Keratinocyte (primary cell): ENCODE measurements at regions not wholly inside any gene's neighbourhood (a gene's known extent, or its start where the extent isn't known, plus 50 kb on each side); places are given as distances from the start of the nearest gene placed in this dataset.

ENCODE experiments used
- DNase-seq: peaks from one replicate; pipeline ENCODE4 v3.0.0-alpha.2; 2011; ENCODE audit warnings: low read depth, missing footprints, low spot score
- FAIRE-seq: peaks from 2 replicates; lab custom pipeline; 2011; peaks lifted over from hg19 to GRCh38; lab: Jason Lieb, UNC
- H2AFZ ChIP-seq: 2 replicates; pipeline ENCODE4 v1.6.0; 2012; ENCODE audit warnings: low read length, control low read depth, inconsistent platforms; ENCODE audit not compliant: control insufficient read depth
- H3K27ac ChIP-seq: 2 replicates; pipeline ENCODE4 v1.5.1; 2011; ENCODE audit warnings: low read length; ENCODE audit not compliant: control insufficient read depth, insufficient read depth
- H3K27me3 ChIP-seq: 3 replicates; pipeline ENCODE4 v1.6.0; 2011; ENCODE audit warnings: low read length; ENCODE audit not compliant: control insufficient read depth, insufficient read depth; ENCODE audit errors: extremely low read depth
- H3K36me3 ChIP-seq, 2 experiments: 2 replicates in 1 of 2; 3 replicates in 1 of 2; pipeline ENCODE4 v1.5.1; 2011; ENCODE audit warnings: low read length in 2 of 2, mild to moderate bottlenecking in 1 of 2; ENCODE audit not compliant: control insufficient read depth in 2 of 2, insufficient read depth in 2 of 2; ENCODE audit errors: extremely low read depth in 1 of 2
- H3K4me1 ChIP-seq: 3 replicates; pipeline ENCODE4 v1.5.1; 2011; ENCODE audit warnings: low read length; ENCODE audit not compliant: control insufficient read depth, insufficient read depth; ENCODE audit errors: extremely low read depth
- H3K4me2 ChIP-seq: 3 replicates; pipeline ENCODE4 v1.6.0; 2011; ENCODE audit warnings: low read depth, low read length; ENCODE audit not compliant: control insufficient read depth, insufficient read depth; ENCODE audit errors: extremely low read depth
- H3K4me3 ChIP-seq, 3 experiments: fragments of 200-600 bp in 1 of 3; sonication (generic) in 1 of 3; 2 replicates in 2 of 3; 3 replicates in 1 of 3; pipeline ENCODE4 v1.5.1; 2011 to 2016; ENCODE audit warnings: low read length in 3 of 3, mild to moderate bottlenecking in 3 of 3, control low read depth in 2 of 3, inconsistent platforms in 1 of 3, low read depth in 1 of 3, mixed read lengths in 1 of 3, mixed run types in 1 of 3, moderate library complexity in 1 of 3; ENCODE audit not compliant: control insufficient read depth in 2 of 3, insufficient read depth in 2 of 3; ENCODE audit errors: extremely low read depth in 1 of 3
- H3K79me2 ChIP-seq: 2 replicates; pipeline ENCODE4 v1.6.0; 2012; ENCODE audit warnings: low read length; ENCODE audit not compliant: control insufficient read depth, insufficient read depth
- H3K9ac ChIP-seq: 3 replicates; pipeline ENCODE4 v1.6.0; 2011; ENCODE audit warnings: low read length; ENCODE audit not compliant: control insufficient read depth, insufficient read depth; ENCODE audit errors: extremely low read depth
- H3K9me1 ChIP-seq: 3 replicates; pipeline ENCODE4 v1.6.0; 2011; ENCODE audit warnings: low read length; ENCODE audit not compliant: control insufficient read depth, insufficient read depth; ENCODE audit errors: extremely low read depth
- H3K9me3 ChIP-seq: 2 replicates; pipeline ENCODE4 v1.5.1; 2012; ENCODE audit warnings: low read depth, low read length; ENCODE audit not compliant: control insufficient read depth
- H4K20me1 ChIP-seq: 3 replicates; pipeline ENCODE4 v1.6.0; 2011; ENCODE audit warnings: low read length; ENCODE audit not compliant: control insufficient read depth, insufficient read depth; ENCODE audit errors: extremely low read depth
- CTCF ChIP-seq, 3 experiments: IDR thresholded peaks in 1 of 3; conservative IDR thresholded peaks in 1 of 3; optimal IDR thresholded peaks in 1 of 3; 2 replicates in 2 of 3; 3 replicates in 1 of 3; pipeline versions ENCODE3 to v1.5.1; 2011; ENCODE audit warnings: low read length in 3 of 3, mild to moderate bottlenecking in 3 of 3, moderate library complexity in 2 of 3, control low read depth in 1 of 3, inconsistent platforms in 1 of 3; ENCODE audit not compliant: insufficient read depth in 2 of 3; ENCODE audit errors: extremely low read depth in 1 of 3
- EZH2 ChIP-seq: IDR thresholded peaks from one replicate; pipeline ENCODE4 v1.6.1; 2012; ENCODE audit warnings: inconsistent platforms, mild to moderate bottlenecking, low read length, moderate library complexity
- dilution Hi-C: fragments of 300-500 bp; cut with MboI; formaldehyde crosslinking; loops from one replicate; pipeline ENCODE4 v1.7.0; 2020; ENCODE audit warnings: low sequenced_read_pairs; ENCODE audit not compliant: extremely low pct_ligation_motif_present

GRCh38 chr18:22314420-22314819 is 103.3 kb downstream of the CTAGE1 start:
- dilution Hi-C loops: no loop called here
- DNase-seq (no peak), FAIRE-seq (no peak)
- H3K9me3 ChIP-seq: no peaks in the 10 kb centered on the region
- H3K4me3 ChIP-seq: no peak overlapping the region
- H3K79me2 ChIP-seq: no peaks in the 10 kb centered on the region
- H4K20me1 ChIP-seq: no peaks in the 10 kb centered on the region
- H2AFZ ChIP-seq: no peak overlapping the region
- H3K9me1 ChIP-seq: no peaks in the 10 kb centered on the region
- H3K9ac ChIP-seq: no peak overlapping the region
- no peak overlapping the region for H3K4me2 ChIP-seq
- no peak overlapping the region for H3K27ac ChIP-seq
- no peaks in the 10 kb centered on the region for H3K4me1 ChIP-seq
- no peaks in the 10 kb centered on the region for H3K36me3 ChIP-seq
- TF ChIP-seq CTCF (optimal IDR thresholded peaks at IDR 0.05 in 1 of 3, IDR thresholded peaks at IDR 0.05 in 1 of 3, conservative IDR thresholded peaks at IDR 0.05 in 1 of 3; ENCODE audit: extremely low read depth in 1 of 3, insufficient read depth in 2 of 3, low read length in 3 of 3) (no peak), EZH2 (no peak)
- H3K27me3 ChIP-seq: no peaks in the 10 kb centered on the region

GRCh38 chr18:22314001-22314400 is 103.7 kb downstream of the CTAGE1 start:
- no peak for TF ChIP-seq EZH2
- TF ChIP-seq CTCF (optimal IDR thresholded peaks at IDR 0.05 in 1 of 3, IDR thresholded peaks at IDR 0.05 in 1 of 3, conservative IDR thresholded peaks at IDR 0.05 in 1 of 3; ENCODE audit: extremely low read depth in 1 of 3, insufficient read depth in 2 of 3, low read length in 3 of 3): no peak
- no peaks in the 10 kb centered on the region for H3K79me2 ChIP-seq
- H4K20me1 ChIP-seq: no peaks in the 10 kb centered on the region
- no peaks in the 10 kb centered on the region for H3K4me1 ChIP-seq
- H3K4me2 ChIP-seq: no peak overlapping the region
- FAIRE-seq (no peak), DNase-seq (no peak)
- no peak overlapping the region for H2AFZ ChIP-seq
- no peaks in the 10 kb centered on the region for H3K9me3 ChIP-seq
- H3K27me3 ChIP-seq: no peaks in the 10 kb centered on the region
- dilution Hi-C loops: no loop called here
- H3K4me3 ChIP-seq: no peak overlapping the region
- H3K27ac ChIP-seq: no peak overlapping the region
- no peaks in the 10 kb centered on the region for H3K9me1 ChIP-seq
- no peaks in the 10 kb centered on the region for H3K36me3 ChIP-seq
- no peak overlapping the region for H3K9ac ChIP-seq
